Stimulated activated CD4-positive, alpha-beta T cell treated with anti-CD3 and anti-CD28 coated beads, Interleukin-4, amount 100 ng/mL, for 4 hours (primary cell): ENCODE measurements at regions not wholly inside any gene's neighbourhood (a gene's known extent, or its start where the extent isn't known, plus 50 kb on each side); places are given as distances from the start of the nearest gene placed in this dataset.
"Not testable (repeated sequence)": the region's sequence is repeated elsewhere in the genome, so short reads cannot be mapped to it uniquely, and the experiment has no call there.

ENCODE experiments used
- DNase-seq, 2 experiments: peaks; one replicate each; pipeline ENCODE4 v3.0.0-alpha.2; 2020

DNA sequence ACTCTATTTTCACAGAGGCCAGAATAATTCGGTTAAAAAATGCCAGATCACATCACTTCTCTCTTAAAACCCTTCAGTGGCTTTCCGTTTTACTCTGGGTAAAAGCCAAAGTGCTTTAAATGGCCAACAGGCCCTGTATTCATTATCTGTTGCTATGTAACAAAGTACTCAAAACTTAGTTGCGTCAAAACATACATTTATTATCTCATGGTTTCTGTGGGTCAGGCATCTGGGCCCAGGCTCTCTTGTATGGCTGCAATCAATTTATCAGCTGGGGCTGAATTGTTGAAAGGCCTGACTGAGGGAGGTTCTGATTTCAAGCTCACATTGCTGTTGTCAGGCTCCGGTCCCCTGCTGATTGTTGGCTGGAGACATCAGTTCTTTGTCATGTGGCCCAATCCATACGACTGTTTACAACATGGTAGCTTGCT is 72.7 kb upstream of the H2AZ1 start:
- DNase-seq = no peak

DNA sequence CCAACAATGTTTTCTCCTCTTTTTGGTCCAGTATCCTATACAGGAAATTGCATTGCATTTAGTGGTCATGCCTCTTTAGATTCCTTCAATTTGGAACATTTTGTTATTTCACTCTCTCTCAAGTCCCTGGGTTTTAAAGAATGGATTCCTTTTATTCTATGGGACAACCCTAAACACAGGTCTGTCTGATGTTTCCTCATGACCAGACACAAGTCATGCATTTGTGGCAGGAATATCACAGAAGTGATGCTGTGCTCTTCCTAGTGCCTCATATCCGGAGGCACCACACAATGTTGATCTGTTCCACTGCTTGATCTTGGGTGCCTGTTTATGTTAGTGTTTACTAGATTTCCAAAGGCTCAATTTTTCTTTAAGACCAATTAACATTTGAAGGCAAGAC is 69.7 kb upstream of the H2AZ1 start:
- no peak for DNase-seq

DNA sequence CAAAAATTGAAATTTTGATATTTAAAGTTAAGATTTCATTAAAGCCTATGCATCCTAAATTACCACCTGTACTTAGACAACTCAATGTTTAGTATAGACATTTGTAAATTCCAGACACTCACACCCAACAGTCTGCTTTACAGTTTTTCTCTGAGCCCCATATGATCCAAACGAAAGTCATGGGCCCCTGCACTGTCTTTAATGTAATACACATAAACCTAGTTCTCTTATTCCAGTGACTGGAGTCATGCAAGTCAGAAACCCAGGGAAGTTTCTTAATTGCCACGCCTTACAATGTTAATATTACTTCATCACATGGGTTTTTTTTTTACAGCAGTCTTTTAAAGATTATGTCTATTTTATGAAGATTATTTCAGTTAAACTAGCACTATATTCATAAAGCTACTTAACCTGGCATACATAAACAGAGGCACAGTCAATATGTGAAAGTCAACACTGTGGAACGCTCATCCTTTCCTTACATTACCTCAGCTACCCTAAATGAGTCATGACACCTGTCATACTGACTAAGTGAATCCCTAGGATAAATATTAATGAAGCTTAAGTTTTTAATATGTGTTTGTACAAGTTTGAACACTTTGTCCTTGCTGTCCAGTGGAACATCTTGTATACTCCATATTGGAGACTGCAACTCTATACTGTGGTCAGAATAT is 67.7 kb upstream of the H2AZ1 start:
- no peak for DNase-seq

DNA sequence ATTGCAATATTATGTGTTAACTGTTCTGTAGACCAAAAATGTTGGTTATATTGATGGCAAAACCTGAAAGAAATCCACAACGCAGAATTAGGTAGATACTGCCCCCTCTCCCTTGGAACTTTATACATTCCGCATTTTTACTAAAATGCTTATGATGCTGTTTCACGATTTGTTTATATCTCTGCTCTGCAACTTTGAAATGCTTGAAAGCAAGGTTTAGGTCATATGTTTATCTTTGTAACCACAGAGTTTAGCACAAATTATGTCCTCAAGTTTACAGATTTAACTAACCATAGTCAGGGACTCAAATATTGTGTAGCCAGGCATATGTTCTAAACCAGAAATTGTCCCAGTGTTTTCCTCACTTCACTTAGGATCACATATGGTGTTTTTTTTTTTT is 66.1 kb upstream of the H2AZ1 start:
- no peak for DNase-seq

DNA sequence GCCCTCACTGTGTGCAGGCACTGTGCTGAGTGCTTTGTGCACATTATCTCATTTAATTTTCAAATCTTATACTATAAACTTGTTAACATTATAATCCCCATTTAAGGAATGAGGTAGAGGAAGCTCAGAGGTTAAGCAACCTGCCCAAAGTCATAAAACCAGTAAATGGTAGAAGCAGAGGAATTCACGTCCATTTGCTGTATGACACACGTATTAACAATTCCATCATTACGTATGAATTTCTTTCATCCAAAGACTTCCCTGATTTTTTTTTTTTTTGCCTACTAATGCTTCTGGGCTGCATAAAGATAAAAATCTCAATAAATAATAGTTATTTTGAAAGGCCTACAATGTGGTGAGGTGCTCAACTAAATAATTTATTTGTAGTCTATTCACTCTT is 64.5 kb upstream of the H2AZ1 start:
- no peak for DNase-seq

DNA sequence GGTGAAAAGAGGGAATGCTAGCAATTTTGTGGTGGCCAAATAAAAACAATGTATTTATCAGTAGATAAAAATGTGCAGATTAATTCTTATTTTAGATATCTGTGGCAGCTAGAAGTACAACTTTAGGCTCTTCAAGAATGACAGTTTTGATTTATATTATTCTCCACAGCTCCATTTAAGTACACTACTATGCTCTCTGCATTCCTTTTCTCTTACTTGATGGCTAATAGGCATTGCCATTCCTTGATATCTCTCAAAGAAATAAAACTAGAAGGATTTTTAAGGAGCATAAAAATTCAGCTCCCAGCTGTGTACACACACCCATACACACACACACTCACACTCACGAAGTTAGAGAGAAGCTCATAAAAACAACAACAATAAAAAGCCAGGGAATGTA is 59.4 kb upstream of the H2AZ1 start:
- DNase-seq = no peak

DNA sequence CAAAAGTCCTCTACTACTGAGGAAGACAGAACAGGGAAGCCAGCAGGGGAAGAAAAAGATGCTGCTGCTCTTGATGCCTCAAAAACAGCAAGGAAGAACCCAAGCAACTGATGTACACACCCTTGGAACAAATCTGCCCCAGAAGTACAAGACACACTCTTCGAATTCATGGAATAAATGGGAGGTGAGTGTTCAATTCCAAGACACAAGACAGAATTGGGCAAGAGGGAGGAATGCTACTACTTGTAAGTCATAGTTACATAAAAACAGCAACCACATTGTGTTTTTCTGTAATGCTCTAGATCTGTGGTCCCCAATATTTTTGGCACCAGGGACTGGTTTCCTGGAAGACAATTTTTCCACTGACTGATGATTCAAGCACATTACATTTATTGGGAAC is 58.0 kb upstream of the H2AZ1 start:
- no peak for DNase-seq

DNA sequence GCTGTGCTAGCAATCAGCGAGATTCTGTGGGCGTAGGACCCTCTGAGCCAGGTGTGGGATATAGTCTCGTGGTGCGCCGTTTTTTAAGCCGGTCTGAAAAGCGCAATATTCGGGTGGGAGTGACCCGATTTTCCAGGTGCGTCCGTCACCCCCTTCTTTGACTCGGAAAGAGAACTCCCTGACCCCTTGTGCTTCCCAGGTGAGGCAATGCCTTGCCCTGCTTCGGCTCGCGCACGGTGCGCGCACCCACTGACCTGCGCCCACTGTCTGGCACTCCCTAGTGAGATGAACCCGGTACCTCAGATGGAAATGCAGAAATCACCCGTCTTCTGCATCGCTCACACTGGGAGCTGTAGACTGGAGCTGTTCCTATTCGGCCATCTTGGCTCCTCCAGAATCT is 56.1 kb upstream of the H2AZ1 start:
- DNase-seq = not testable (repeated sequence)
